Fibroblast of the conjunctiva (primary cell): ENCODE measurements at regions not wholly inside any gene's neighbourhood (a gene's known extent, or its start where the extent isn't known, plus 50 kb on each side); places are given as distances from the start of the nearest gene placed in this dataset.
"Not testable (repeated sequence)": the region's sequence is repeated elsewhere in the genome, so short reads cannot be mapped to it uniquely, and the experiment has no call there.

Source experiments
- DNase-seq: peaks from one replicate; pipeline ENCODE4 v3.0.0-alpha.2; 2010; ENCODE audit warnings: low read depth

DNA sequence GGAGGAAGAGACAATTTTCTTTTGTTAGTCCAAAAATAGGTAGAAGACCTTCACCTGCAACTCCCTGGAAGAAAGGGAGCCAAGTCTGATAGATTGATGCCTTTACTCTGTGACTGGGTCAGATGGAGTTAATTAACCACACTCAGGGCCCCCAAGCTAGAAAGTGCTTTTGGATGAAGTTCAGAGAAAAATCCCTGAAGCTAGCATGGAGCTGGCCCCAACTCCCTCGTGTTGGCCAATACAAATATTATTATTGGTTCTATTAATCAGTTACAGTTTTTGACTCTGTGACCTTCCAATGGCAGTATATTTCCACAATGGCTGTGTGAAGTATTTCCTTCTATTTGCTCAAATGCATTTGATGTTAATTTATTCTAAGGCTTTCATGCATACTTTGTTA, 1753.5 kb downstream of the EFNA5 start:
- peak; percentile 10 for DNase-seq

DNA sequence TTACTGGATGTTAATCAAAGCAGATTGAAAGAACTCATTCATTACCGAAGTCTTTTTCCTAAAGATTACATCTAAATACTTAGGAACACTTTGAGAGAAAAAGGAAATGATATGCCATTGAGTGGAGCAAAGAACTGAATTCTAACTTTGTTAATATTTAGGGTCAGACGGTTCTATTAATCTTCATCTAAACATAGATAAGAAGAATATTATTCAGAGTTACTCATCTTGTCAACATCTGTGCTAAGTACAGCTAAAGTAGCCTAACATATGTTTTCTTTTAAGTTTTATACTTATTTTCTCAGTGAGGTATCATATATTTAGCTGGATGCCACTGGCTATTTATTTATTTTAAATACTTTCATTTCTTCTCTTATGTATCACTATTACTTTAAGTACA, 1763.7 kb downstream of the EFNA5 start:
- no peak for DNase-seq

DNA sequence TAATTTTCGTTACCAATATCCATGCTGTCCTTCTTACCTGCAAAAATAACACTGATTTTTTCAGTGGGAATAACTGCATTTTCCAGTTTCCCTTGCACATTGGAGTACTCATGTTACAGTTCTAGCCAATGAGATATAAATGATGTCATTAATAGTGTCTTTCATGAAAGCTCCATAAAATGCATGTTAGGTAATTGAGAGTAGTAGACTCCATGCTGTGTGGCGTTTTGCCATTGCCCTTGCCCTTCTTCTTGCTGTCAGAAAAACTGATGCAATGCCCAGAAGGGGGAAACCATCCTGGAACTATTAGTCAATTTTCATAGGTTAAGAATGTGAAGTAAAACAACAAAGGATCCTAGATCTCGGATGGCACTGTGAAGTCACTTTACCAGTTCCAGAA, 1765.3 kb downstream of the EFNA5 start:
- peak; percentile 82 for DNase-seq

DNA sequence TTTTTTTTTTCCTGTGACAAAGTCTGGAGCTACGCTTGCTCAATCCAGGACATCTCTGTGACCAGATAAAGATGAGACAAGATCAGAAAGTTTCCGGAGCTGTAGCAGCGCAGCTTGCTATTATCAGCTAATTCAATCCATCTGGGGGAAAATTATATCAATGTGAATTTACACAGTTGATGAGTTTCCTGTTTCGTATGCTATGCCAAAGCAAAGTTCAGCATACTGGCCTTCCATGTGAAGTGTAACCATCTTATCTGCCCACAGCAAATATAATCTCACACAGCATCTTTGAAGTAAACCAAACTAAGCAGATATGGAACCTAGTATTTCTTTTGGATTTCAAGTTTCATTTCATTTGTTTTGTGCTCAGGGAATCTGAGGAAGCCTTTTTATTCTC, 1767.7 kb downstream of the EFNA5 start:
- DNase-seq = no peak

DNA sequence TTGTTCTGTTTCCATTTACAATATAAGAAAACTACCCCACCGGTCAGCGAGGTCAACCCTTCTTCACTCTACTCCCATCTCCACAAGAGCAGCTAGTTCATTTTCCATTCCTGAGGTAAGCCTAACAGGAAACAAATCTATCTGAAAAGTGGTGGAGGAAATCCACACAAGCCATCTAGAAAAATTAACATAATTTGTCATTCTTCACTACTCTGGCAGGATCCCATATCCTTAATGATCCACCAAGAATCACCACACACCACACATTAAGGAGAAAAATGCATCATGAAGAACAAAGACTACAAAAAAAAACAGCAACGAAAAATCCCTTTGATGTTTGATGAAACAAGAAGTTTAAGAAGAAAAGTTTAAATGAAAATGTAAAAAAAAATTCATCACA, 1771.0 kb downstream of the EFNA5 start:
- DNase-seq = no peak

DNA sequence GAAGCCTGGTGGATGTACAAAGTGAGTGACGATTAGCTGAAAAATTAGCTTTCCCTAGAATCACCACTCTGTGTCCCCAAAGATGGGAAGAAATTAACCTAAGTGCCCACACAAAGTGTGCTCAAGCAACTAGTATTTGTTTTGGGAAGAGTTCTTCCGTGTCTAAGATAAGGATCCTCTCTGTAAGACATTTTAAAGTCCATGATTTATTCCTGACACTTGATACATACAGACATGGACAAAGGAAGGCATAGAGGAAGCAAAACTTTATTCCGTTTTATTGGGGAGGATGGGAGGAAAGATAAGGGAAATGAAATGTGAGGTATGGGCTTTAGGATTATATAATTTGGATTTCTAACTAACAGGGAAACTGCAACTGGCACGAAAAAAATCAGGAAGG, 1772.6 kb downstream of the EFNA5 start:
- DNase-seq = no peak

DNA sequence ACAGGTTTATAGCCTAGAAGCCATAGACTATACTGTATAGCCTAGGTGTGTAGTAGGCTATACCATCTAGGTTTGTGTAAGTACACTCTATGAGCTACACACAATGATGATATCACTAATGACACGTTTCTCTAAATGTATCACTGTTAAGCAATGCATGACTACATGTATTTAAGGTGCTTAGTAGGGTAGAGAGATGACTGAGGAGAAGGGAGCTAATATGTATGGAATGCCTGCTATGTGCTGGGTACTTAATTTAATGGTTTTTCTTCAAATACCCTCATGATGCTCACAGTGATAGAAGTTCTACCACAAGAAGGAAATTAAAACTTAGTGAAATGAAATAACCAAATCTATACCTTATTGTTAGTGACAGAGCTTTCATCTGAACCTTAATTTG, 1785.5 kb downstream of the EFNA5 start:
- DNase-seq = no peak

DNA sequence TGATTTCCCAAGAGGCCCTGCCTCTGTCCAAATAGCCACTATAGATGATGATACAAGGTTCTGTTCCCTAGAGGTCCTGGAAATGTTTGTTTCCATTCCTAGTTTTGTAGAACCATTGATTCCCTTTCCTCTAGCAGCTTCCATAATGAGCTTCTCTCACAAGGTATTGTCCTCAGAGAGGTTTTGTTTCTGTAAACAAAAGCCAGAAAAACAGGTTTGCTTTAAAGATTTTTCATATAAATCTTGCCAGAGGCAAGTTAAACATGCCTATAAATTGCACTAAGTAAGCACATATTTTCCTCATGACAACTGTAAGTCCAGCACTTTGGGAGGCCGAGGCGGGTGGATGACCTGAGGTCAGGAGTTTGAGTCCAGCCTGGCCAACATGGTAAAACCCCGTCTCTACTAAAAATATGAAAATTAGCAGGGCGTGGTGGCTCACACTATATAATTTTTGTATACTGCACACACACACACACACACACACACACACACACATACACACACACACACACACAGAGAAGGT, 1787.7 kb downstream of the EFNA5 start:
- no peak for DNase-seq

DNA sequence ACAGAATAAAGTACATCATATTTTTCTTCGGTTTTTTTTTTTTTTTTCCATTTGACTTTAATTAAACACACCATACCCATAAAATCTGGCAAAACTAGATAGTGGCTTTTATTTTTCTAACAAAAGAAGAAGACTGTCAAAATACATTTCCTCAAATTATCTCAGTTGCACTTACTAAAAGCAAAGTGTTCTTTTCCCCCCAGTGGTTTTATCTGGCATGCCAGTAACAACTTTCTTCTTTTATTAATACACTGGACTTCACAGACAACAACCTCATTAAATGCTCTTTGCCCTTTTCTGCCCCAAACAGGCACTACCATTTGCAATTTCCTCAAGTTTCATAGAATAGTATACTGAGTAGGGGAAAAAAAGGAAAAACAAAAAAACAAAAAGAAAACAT, 1792.3 kb downstream of the EFNA5 start:
- no peak for DNase-seq

DNA sequence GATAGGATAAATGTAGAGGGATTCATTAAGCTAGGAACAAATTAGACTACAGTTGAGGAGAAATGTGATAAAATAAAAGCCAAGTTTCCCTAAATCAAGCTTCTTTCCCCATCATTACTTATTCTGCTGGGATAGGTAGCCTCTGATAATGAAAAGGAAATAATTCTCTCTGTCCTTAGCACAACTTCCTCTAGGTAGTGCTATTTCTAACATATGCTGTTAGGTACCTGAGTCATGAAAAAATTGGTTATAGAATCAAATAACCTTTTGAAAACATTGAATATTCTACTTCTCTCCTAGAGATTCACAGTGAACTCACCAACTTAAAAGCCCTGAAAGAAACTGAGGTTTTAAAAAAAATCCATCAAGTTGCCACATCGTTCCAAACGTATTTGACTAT, 1793.1 kb downstream of the EFNA5 start:
- DNase-seq = no peak

DNA sequence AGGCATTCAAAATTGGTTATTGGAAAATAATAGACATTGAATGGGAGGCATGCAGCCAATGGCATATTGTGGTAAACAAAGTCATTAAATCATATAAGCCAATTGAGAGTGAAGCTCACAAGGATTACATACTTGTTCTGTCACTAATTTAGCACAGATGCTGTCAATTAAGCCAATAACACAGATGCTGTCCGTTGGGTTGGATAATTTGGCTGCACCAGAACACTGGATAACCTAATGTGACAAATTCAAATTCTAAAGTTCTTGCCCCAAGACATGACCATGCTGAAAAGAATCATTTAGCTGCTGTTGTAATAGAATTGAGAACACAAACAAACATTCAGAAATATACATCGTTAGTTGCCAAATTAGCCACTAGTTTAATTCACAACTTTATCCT, 1796.4 kb downstream of the EFNA5 start:
- DNase-seq = no peak

DNA sequence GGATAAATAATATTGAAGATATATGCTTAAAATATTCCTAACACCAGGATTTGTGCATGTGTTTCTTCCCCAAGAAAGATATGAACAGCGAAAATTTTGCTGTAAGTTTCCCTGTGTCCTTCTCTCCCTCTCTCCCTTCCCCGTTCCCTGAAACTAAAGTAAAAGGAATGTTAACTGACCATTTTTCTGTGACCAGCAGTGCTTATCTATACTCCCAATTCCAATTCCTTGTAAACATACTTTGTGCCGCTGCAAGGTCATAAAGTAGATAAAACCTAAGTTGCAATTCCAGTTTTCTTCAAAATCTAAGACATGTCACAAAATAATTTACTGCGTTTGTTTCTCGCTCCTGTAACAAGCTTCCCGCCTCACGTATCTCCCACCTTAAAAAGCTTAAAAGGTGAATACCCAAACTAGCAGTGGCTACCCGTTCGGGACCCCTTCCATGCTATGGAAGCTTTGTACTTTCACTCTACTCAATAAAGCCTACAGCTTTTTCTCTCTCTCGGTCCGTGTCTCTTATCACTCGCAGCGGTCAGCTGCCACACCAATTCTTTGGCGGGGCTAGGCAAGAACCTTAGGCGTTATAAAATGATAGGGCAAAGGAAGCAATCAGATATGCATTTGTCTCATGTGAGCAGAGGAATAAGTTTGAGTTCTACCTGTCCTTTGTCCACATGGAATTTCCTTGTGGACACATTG, 1798.0 kb downstream of the EFNA5 start:
- DNase-seq = no peak

DNA sequence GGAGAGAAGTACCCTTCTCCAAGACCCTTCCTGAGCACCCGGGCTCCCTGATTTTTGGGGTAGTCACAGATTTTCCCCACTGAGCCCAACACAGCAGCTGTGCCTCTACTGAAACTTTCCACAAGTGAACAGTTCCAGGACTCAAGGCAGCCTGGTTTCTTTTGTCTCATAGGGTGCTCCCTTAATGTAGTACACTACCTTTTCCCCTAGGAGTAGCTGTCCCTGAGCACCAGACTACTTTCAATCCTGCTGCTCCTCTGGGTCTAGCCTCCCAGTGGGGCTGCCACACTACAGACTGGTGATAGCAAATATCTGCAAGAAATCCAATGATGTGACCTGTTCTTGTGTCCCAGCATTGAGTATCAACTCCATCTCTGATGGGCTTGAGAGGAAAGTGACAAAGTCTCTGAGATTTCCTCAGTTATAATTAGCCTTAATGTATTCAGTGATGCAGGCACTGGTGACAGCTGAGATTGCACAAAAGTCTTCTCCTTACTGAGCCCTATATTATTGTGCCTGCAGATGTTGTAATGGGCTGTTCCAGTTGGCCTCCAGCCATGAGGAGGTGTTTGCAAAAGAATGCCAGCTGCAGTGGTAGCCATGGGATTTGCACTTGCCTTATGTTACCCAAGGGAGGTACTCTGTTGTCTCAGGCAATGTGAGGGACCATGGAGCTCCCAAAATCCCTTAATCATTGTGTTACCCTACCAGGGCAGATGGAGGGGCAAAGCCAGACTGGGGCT, 1802.5 kb downstream of the EFNA5 start:
- DNase-seq = no peak

DNA sequence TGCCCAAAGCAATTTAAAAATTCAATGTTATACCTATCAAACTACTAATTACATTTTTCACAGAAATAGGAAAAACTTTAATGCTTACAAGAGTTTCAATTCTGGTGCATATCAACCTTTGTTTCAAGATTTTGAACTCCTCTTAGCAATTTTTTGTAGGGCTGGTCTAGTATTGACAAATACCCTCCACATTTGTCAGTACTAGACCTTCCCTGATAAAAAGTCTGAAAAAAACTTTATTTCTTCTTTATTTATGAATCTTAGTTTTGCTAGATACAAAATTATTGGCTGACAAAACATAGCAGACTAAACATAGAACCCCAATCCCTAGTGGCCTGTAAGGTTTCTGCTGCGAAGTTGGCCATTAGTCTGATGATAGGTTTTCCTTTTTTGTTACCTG, 1804.9 kb downstream of the EFNA5 start:
- no peak for DNase-seq

DNA sequence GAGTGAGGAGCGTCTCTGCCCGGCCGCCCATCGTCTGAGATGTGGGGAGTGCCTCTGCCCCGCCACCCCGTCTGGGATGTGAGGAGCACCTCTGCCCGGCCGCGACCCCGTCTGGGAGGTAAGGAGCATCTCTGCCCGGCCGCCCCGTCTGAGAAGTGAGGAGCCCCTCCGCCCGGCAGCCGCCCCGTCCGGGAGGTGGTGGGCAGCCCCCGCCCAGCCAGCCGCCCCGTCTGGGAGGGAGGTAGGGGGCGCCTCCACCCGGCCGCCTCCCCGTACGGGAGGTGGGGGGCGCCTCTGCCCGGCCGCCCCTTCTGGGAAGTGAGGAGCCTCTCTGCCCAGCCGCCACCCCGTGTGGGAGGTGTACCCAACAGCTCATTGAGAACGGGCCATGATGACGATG, 1811.4 kb downstream of the EFNA5 start:
- not testable (repeated sequence) for DNase-seq

DNA sequence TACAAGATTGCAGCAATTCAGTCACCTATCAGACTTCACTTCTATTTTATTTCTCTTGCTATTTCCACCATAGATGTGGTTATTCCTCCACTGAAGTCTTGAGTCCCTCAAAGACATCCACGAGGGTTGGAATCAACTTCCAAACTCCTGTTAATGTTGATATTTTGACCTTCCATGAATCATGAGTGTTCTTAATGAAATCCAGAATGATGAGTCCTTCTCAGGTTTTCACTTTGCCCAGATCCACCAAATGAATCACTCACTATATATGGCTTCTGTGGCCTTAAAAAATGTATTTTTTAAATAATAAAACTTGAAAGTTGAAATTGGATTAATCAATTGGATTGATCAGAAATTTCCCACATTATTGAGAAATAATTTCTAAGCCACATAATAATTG, 1821.0 kb downstream of the EFNA5 start:
- no peak for DNase-seq

DNA sequence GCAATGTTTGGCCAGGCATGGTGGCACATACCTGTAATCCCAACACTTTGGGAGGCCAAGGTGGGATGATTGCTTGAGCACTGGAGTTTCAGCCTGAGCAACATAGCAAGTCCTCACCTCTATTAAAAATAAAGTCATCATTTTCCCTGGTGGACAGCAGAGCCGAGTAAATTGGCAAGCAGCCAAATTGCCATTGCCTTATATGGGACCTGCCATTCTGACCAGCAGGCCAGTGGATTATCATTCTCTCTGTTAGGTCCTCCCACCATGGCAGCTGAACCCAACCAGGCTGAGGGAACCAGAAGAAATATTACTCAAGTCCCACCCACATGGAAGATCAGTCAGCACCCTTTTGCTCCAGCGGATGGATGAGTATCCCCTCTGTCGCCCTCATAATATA, 1829.9 kb downstream of the EFNA5 start:
- no peak for DNase-seq

DNA sequence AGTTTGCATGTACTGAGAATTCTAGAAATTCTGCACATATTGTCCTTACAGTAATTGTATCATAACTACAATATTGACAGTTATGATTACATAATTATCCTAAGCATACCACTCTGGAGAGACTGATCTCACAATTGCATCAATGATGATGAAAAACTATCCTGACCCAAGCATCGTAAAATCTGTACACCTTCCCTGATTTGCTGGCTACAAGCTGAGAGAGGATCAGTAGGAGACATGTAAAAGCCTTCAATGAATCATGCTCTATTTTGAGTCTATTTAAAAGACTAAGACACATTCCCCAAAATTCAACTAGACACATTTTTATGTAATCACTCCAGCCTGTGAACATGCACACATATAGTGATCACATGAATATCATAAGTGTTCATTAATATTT, 1833.8 kb downstream of the EFNA5 start:
- no peak for DNase-seq

DNA sequence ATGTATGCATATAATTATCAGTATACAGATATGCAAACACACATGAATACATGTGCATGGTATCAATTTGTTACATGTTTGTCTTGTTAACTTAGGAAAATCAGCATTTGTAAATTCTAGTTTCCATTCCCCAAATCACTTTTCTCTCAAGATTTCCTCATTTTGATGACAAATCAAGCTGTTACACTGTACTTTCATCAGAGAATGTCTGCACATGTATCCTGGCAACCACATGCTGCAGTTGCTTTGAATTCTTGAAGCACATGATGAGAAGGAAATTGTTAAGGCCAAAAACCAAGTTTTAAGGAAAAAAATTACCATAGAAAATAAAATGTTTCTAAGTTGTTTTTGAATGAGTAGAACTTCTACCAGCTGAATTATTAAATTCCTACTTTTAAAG, 1834.5 kb downstream of the EFNA5 start:
- DNase-seq = peak; percentile 80

DNA sequence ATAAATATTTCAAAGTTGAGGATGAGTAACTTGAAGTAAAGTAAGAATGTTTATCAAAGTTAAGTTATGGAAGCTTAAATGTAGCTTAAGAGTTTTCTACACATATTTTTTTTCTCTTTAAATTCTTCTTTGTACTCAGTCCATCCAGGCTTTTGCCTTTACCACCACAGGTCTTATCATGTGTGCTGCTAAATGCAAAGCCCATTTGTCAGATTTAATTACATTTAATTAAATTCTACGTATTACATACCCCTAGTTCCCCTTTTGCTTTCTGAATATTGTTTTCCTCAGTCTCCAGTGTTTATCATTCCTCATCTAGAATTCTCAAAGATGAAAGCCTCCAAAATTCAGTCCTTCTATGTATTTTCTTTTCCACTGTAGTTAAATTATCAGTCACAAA, 1841.9 kb downstream of the EFNA5 start:
- no peak for DNase-seq

DNA sequence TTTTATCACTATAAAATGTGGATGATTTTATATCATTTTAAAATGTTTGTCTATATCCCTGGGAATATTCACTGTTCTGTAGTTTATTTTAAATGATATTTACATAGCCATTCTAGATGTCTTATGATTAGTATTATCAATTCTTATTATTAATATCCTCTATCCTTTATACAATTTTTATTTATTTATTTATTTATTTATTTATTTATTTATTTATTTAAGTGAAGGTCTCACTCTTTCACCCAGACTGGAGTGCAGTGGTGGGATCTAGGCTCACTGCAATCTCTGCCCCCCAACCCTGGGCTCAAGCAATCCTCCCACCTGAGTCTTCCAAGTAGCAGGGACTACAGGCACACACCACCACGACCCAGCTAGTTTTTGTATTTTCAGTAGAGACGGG, 1848.9 kb downstream of the EFNA5 start:
- no peak for DNase-seq

DNA sequence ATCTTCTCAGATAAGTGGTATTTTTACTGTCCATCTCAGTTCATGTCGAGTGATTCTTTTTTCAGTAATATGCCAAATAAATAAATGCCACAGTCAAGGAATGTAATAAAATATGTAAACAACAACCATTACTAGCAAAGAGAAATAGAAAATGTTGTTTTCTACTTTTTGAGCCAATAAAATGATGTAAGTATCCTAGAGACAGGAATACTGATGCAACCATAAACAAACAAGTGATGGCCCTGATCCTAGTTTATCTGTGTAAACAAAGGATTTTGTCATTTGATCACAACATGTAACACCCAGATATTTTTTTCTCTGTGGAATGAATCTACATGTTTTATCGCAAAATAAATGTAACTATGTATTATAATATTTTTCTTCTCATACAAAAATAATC, 1852.8 kb downstream of the EFNA5 start:
- DNase-seq = peak; percentile 10

DNA sequence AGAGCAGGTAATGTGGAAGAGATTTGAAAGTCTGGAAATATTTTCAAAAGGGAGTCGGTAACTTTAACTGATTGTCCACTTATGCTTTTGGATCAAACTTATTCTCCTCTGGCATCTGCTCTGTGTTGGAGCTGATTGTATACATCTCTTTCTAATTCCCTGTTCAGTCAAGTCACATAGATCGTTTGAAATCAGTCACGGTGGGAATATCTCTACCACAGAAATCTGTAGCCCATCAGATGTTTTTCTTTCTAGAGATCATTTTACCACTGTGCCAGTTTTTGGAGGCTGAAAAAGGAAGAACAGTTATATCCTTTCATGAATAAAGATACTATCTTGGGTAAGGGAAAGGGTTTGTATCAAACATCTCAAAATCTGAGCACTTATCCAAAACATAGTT, 1853.3 kb downstream of the EFNA5 start:
- DNase-seq = no peak

DNA sequence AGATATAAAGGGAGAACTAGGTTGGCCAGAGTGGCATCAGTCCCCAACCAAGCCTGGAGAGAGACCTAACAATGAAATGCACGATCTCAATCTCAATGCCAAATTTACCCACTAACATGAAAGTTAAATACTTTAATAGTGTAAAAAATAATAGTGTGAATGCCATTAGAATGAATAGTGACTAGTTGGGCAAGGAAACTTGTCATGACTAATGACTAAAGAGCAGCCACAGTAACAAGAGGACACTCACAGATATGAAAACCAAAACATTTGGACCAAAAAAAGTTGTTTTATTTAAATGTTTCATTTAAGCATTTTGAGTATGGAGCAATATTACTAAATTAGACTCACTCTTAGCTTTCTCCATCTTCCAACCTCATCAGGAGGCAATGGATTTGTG, 1853.8 kb downstream of the EFNA5 start:
- no peak for DNase-seq
